DND-41 (cell line): ENCODE measurements at regions not wholly inside any gene's neighbourhood (a gene's known extent, or its start where the extent isn't known, plus 50 kb on each side); places are given as distances from the start of the nearest gene placed in this dataset.

ENCODE experiments used
- ATAC-seq: fragments of 200-7000 bp; cut with Tn5 transposase; 3 replicates; pipeline ENCODE4 v1.9.1; 2021; ENCODE audit warnings: low read depth; ENCODE audit not compliant: insufficient read depth
- DNase-seq: peaks from one replicate; pipeline ENCODE4 v3.0.0-alpha.2; 2020
- H2AFZ ChIP-seq: 2 replicates; pipeline ENCODE4 v1.6.0; 2012; ENCODE audit warnings: low read depth, low read length
- H3K27ac ChIP-seq: 2 replicates; pipeline ENCODE4 v1.5.1; 2012; ENCODE audit warnings: low read length, inconsistent platforms
- H3K27me3 ChIP-seq: fragments of 200-600 bp; sonication (generic); 2 replicates; pipeline ENCODE4 v1.6.0; 2012; ENCODE audit warnings: low read length, mild to moderate bottlenecking, inconsistent platforms; ENCODE audit not compliant: insufficient read depth, poor library complexity
- H3K36me3 ChIP-seq: 2 replicates; pipeline ENCODE4 v1.5.1; 2012; ENCODE audit warnings: low read length, inconsistent platforms; ENCODE audit not compliant: insufficient read depth
- H3K4me1 ChIP-seq: 2 replicates; pipeline ENCODE4 v1.5.1; 2012; ENCODE audit warnings: mild to moderate bottlenecking, low read length; ENCODE audit not compliant: insufficient read depth
- H3K4me2 ChIP-seq: 2 replicates; pipeline ENCODE4 v1.6.0; 2012; ENCODE audit warnings: mild to moderate bottlenecking, moderate library complexity, low read length, inconsistent platforms; ENCODE audit not compliant: insufficient read depth
- H3K4me3 ChIP-seq, 2 experiments: fragments of 200-600 bp in 1 of 2; shearing (Covaris generic) in 1 of 2; 2 replicates each; pipeline ENCODE4 v1.5.1; 2012 to 2016; ENCODE audit warnings: inconsistent platforms in 2 of 2, low read length in 2 of 2, mild to moderate bottlenecking in 2 of 2, low read depth in 1 of 2, moderate library complexity in 1 of 2
- H3K79me2 ChIP-seq: 2 replicates; pipeline ENCODE4 v1.6.0; 2012; ENCODE audit warnings: low read length, inconsistent platforms; ENCODE audit not compliant: insufficient read depth
- H3K9ac ChIP-seq: 2 replicates; pipeline ENCODE4 v1.6.0; 2012; ENCODE audit warnings: low read depth, mild to moderate bottlenecking, inconsistent platforms, low read length, moderate library complexity
- H3K9me3 ChIP-seq: 2 replicates; pipeline ENCODE4 v1.5.1; 2012; ENCODE audit warnings: low read length, moderate library complexity, mild to moderate bottlenecking, inconsistent platforms; ENCODE audit not compliant: insufficient read depth, severe bottlenecking
- H4K20me1 ChIP-seq: 2 replicates; pipeline ENCODE4 v1.6.0; 2012; ENCODE audit warnings: low read length; ENCODE audit not compliant: insufficient read depth
- CTCF ChIP-seq: IDR thresholded peaks from 2 replicates; pipeline ENCODE4 v1.5.1; 2012; ENCODE audit warnings: borderline replicate concordance, low read length, moderate library complexity, mild to moderate bottlenecking; ENCODE audit not compliant: poor library complexity, severe bottlenecking; ENCODE audit errors: extremely low read depth
- EZH2 ChIP-seq: IDR thresholded peaks from 3 replicates; pipeline ENCODE4 v1.6.1; 2012; ENCODE audit warnings: borderline replicate concordance, low read depth, mild to moderate bottlenecking, moderate library complexity, low read length, inconsistent platforms; ENCODE audit not compliant: severe bottlenecking

- H3K27ac ChIP-seq = no peak overlapping the region
- H2AFZ ChIP-seq = no peak overlapping the region
- no peak for TF ChIP-seq CTCF
- H3K27me3 ChIP-seq = no peaks in the 10 kb centered on the region
- no peak overlapping the region for H3K4me3 ChIP-seq
- H3K4me1 ChIP-seq = no peaks in the 10 kb centered on the region
- no peak overlapping the region for H3K9ac ChIP-seq
- no peaks in the 10 kb centered on the region for H4K20me1 ChIP-seq
- ATAC-seq = no peak
- H3K36me3 ChIP-seq = no peaks in the 10 kb centered on the region
- no peak for DNase-seq
- H3K9me3 ChIP-seq = no peaks in the 10 kb centered on the region
- no peak overlapping the region for H3K4me2 ChIP-seq
- H3K79me2 ChIP-seq = no peaks in the 10 kb centered on the region
These were observed 869.8 kb upstream of the EPHA7 start for GRCh38 chr6:94289131-94289530.

GRCh38 chr6:94278146-94278545 is 858.8 kb upstream of the EPHA7 start:
- Histone ChIP-seq H3K36me3 (no peaks in the 10 kb centered on the region), H4K20me1 (no peaks in the 10 kb centered on the region), H3K27ac (no peak overlapping the region), H3K4me1 (no peaks in the 10 kb centered on the region), H3K27me3 (no peaks in the 10 kb centered on the region), H3K4me2 (no peak overlapping the region), H3K4me3 (no peak overlapping the region), H3K9ac (no peak overlapping the region), H2AFZ (no peak overlapping the region), H3K9me3 (no peaks in the 10 kb centered on the region), H3K79me2 (no peaks in the 10 kb centered on the region)
- ATAC-seq = no peak
- no peak for DNase-seq
- TF ChIP-seq EZH2 (no peak), CTCF (no peak)

GRCh38 chr6:94272327-94272726 is 853.0 kb upstream of the EPHA7 start:
- no peaks in the 10 kb centered on the region for H4K20me1 ChIP-seq
- H3K4me3 ChIP-seq = no peak overlapping the region
- ATAC-seq (no peak), DNase-seq (no peak)
- H3K4me2 ChIP-seq = no peak overlapping the region
- H3K27ac ChIP-seq = no peak overlapping the region
- no peaks in the 10 kb centered on the region for H3K36me3 ChIP-seq
- H3K4me1 ChIP-seq = no peaks in the 10 kb centered on the region
- H3K79me2 ChIP-seq = no peaks in the 10 kb centered on the region
- TF ChIP-seq EZH2 (no peak), CTCF (no peak)
- H2AFZ ChIP-seq = no peak overlapping the region
- no peak overlapping the region for H3K9ac ChIP-seq
- no peaks in the 10 kb centered on the region for H3K9me3 ChIP-seq
- H3K27me3 ChIP-seq = no peaks in the 10 kb centered on the region
